PFSK-1 (cell line): ENCODE measurements at regions not wholly inside any gene's neighbourhood (a gene's known extent, or its start where the extent isn't known, plus 50 kb on each side); places are given as distances from the start of the nearest gene placed in this dataset.

Experiments used
- POLR2AphosphoS5 ChIP-seq: IDR thresholded peaks from 2 replicates; pipeline ENCODE4 v1.6.1; 2012; ENCODE audit warnings: low read depth, mild to moderate bottlenecking, control low read depth, low read length, moderate library complexity
- REST ChIP-seq, 2 experiments: IDR thresholded peaks; 2 replicates each; pipeline versions ENCODE4 v1.6.1 to v1.8.0; 2011 to 2012; ENCODE audit warnings: low read depth in 2 of 2, low read length in 2 of 2, control low read depth in 1 of 2, inconsistent platforms in 1 of 2, mild to moderate bottlenecking in 1 of 2, moderate library complexity in 1 of 2; ENCODE audit not compliant: insufficient read depth in 1 of 2
- TAF1 ChIP-seq: IDR thresholded peaks from 2 replicates; pipeline ENCODE4 v1.6.1; 2012; ENCODE audit warnings: low read length, control low read depth, borderline replicate concordance; ENCODE audit not compliant: insufficient read depth

- TF ChIP-seq REST (IDR thresholded peaks at IDR 0.05; ENCODE audit: insufficient read depth in 1 of 2, low read depth in 2 of 2, low read length in 2 of 2) (no peak), POLR2AphosphoS5 (no peak), TAF1 (no peak)
Observed at GRCh38 chr10:8898745-8899330, 844.4 kb downstream of the GATA3 start.
